ENCODE measurements at regions not wholly inside any gene's neighbourhood (a gene's known extent, or its start where the extent isn't known, plus 50 kb on each side); places are given as distances from the start of the nearest gene placed in this dataset.

- TF ChIP-seq CTCF (IDR thresholded peaks at IDR 0.05) = no peak
- TF ChIP-seq POLR2A (IDR thresholded peaks at IDR 0.05) = no peak
Measured at GRCh38 chr17:68169840-68170239, 78.0 kb upstream of the AMZ2 start.
